GM12878 (cell line): ENCODE measurements at regions not wholly inside any gene's neighbourhood (a gene's known extent, or its start where the extent isn't known, plus 50 kb on each side); places are given as distances from the start of the nearest gene placed in this dataset.

ENCODE experiments used
- ATAC-seq: fragments of 200-7000 bp; cut with Tn5 transposase; 3 replicates; pipeline ENCODE4 v1.9.1; 2020; ENCODE audit warnings: mild to moderate bottlenecking, moderate library complexity
- BruUV-seq: library from RNA; stranded (reverse); fragments of 400-500 nt; replicated peaks from 2 replicates; lab custom pipeline; 2021; lab: Mats Ljungman, UMichigan
- CTCF ChIA-PET: fragments of 300-600 bp; sonication (Branson Sonifier 250); formaldehyde crosslinking; extraction: SDS; loops from one replicate; lab custom pipeline; 2021; ENCODE audit warnings: inconsistent platforms; lab: Yijun Ruan, JAX
- POLR2A ChIA-PET: fragments of 350-600 bp; formaldehyde crosslinking; extraction: SDS; loops from one replicate; lab custom pipeline; 2021; ENCODE audit warnings: inconsistent platforms; lab: Charles Lee
- RAD21 ChIA-PET: fragments of 300-600 bp; sonication (Branson Sonifier 250); formaldehyde crosslinking; loops from one replicate; lab custom pipeline; 2023; ENCODE audit warnings: antibody characterized with exemption; ENCODE audit not compliant: unreplicated experiment; lab: Charles Lee
- SMC1A ChIA-PET: fragments of 300-600 bp; sonication (Branson Sonifier 250); formaldehyde crosslinking; loops from one replicate; lab custom pipeline; 2023; ENCODE audit not compliant: unreplicated experiment, uncharacterized antibody; lab: Charles Lee
- DNase-seq: peaks from one replicate; pipeline ENCODE4 v3.0.0-alpha.2; 2011; ENCODE audit warnings: low read depth, low spot score
- FAIRE-seq: peaks from 3 replicates; lab custom pipeline; 2011; peaks lifted over from hg19 to GRCh38; lab: Jason Lieb, UNC
- H2AFZ ChIP-seq: 2 replicates; pipeline ENCODE4 v1.6.0; 2011; ENCODE audit warnings: low read depth, low read length, control low read depth; ENCODE audit not compliant: control insufficient read depth
- H3K27ac ChIP-seq: 2 replicates; pipeline ENCODE4 v1.5.1; 2011; ENCODE audit warnings: control low read depth; ENCODE audit not compliant: control insufficient read depth, insufficient read depth
- H3K27me3 ChIP-seq, 2 experiments: replicated peaks in 1 of 2; 2 replicates each; pipeline versions ENCODE4 v1.6.0 to v1.6.1; 2011; ENCODE audit warnings: low read length in 1 of 2; ENCODE audit not compliant: control insufficient read depth in 2 of 2, insufficient read depth in 2 of 2
- H3K36me3 ChIP-seq, 2 experiments: 2 replicates each; pipeline ENCODE4 v1.5.1; 2011; ENCODE audit warnings: low read length in 1 of 2; ENCODE audit not compliant: control insufficient read depth in 2 of 2, insufficient read depth in 2 of 2
- H3K4me1 ChIP-seq: 2 replicates; pipeline ENCODE4 v1.6.1; 2011; ENCODE audit warnings: mild to moderate bottlenecking, low read length, moderate library complexity, mixed read lengths; ENCODE audit not compliant: control insufficient read depth, insufficient read depth
- H3K4me2 ChIP-seq: 2 replicates; pipeline ENCODE4 v1.6.0; 2011; ENCODE audit warnings: control low read depth; ENCODE audit not compliant: control insufficient read depth, insufficient read depth
- H3K4me3 ChIP-seq: fragments of 200-600 bp; sonication (generic); 2 replicates; pipeline ENCODE4 v1.5.1; 2016
- H3K79me2 ChIP-seq: 2 replicates; pipeline ENCODE4 v1.6.0; 2011; ENCODE audit warnings: low read length; ENCODE audit not compliant: control insufficient read depth, insufficient read depth
- H3K9ac ChIP-seq: 2 replicates; pipeline ENCODE4 v1.8.0; 2011; ENCODE audit warnings: low read length, control low read depth, mixed read lengths; ENCODE audit not compliant: control insufficient read depth, insufficient read depth
- H3K9me3 ChIP-seq: replicated peaks from 3 replicates; pipeline ENCODE4 v1.5.1; 2011; ENCODE audit warnings: mild to moderate bottlenecking, low read length; ENCODE audit not compliant: control insufficient read depth, insufficient read depth
- H4K20me1 ChIP-seq: 2 replicates; pipeline ENCODE4 v1.6.0; 2011; ENCODE audit not compliant: control insufficient read depth, insufficient read depth
- BACH1 ChIP-seq: fragments of 450-650 bp; IDR thresholded peaks from 2 replicates; pipeline ENCODE4 v1.6.1; 2017; ENCODE audit warnings: mild to moderate bottlenecking, borderline replicate concordance
- BMI1 ChIP-seq: fragments of 450-650 bp; IDR thresholded peaks from 2 replicates; pipeline ENCODE4 v1.6.1; 2016; ENCODE audit warnings: mild to moderate bottlenecking, moderate library complexity, borderline replicate concordance
- KDM1A ChIP-seq: fragments of 200-600 bp; sonication (generic); IDR thresholded peaks from 2 replicates; pipeline ENCODE4 v1.6.1; 2016; ENCODE audit warnings: borderline replicate concordance
- KLF5 ChIP-seq: fragments of 450-650 bp; IDR thresholded peaks from 2 replicates; pipeline ENCODE4 v1.6.1; 2014; ENCODE audit warnings: mild to moderate bottlenecking; ENCODE audit not compliant: partially characterized antibody
- NR2C1 ChIP-seq: fragments of 450-650 bp; IDR thresholded peaks from 2 replicates; pipeline ENCODE4 v1.6.1; 2017; ENCODE audit warnings: antibody characterized with exemption, mild to moderate bottlenecking, moderate library complexity
- POLR2AphosphoS5 ChIP-seq: IDR thresholded peaks from 2 replicates; pipeline ENCODE4 v1.6.1; 2011; ENCODE audit warnings: mild to moderate bottlenecking, low read length, inconsistent platforms
- SIN3A ChIP-seq: IDR thresholded peaks from 2 replicates; pipeline ENCODE4 v1.6.1; 2012; ENCODE audit warnings: low read depth, low read length, improper control_type of control experiment
- STAT3 ChIP-seq: IDR thresholded peaks from 2 replicates; pipeline ENCODE4 v1.6.1; 2011; ENCODE audit warnings: low read depth, low read length, improper control_type of control experiment
- YY1 ChIP-seq: IDR thresholded peaks from 2 replicates; pipeline ENCODE4 v1.6.1; 2011; ENCODE audit warnings: low read depth, mild to moderate bottlenecking, low read length
- WGBS: methylation state at CpG from one replicate; pipeline ENCODE4 v1.1.6; 2016; ENCODE audit warnings: low lambda C conversion rate; ENCODE audit not compliant: insufficient replicate concordance, insufficient coverage; ENCODE audit errors: missing lambda C conversion rate; 5-methylcytosine and 5-hydroxymethylcytosine counted together
- in situ Hi-C: fragments of 300-500 bp; cut with MboI; formaldehyde crosslinking; loops from 9 replicates; pipeline ENCODE4 v1.14.3; 2018; ENCODE audit warnings: mixed read lengths
- intact Hi-C: fragments of 100-400 bp; cut with micrococcal nuclease; formaldehyde crosslinking; loops from one replicate; pipeline ENCODE4 v1.14.2; 2022; ENCODE audit not compliant: unreplicated experiment

DNA sequence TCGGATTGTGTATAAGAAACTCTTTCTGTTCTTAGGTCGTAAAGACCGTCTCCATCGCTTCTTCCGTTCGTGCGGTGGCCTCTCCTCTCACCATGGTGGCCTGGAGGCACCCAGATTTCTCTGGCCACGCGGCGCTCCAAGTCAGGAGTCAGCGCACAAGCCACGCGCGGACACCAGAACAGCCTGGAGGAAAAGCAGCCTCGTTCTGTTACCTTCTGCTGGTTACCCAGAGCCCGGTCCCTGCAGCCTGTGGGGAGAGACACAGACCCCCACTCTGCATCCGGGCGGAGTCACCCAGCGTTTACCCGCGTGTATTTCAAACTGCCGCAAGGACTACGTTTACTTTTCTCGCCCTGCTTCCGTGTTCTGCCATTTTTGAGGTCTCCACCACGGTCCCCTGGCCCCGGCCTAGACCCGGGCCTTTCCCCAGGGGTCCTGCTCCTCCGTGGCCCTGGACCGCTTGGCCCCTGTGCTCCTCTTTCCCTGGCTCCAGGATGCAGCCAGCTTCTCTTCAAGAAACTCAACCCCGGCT lies 776.1 kb downstream of the BRD1 start:
- H3K36me3 ChIP-seq = no peaks in the 10 kb centered on the region
- no peaks in the 10 kb centered on the region for H4K20me1 ChIP-seq
- CTCF ChIA-PET = no interaction called here
- peak overlapping the region; percentile 41 for H3K4me3 ChIP-seq
- RAD21 ChIA-PET = no interaction called here
- H3K9ac ChIP-seq = peak overlapping the region; percentile 52; the same call in 1 of the 2 replicates
- intact Hi-C loops = no loop called here
- H3K4me1 ChIP-seq = no peaks in the 10 kb centered on the region
- TF ChIP-seq BMI1 = no peak
- 0 out of 2 replicates have a peak, but pooled peaks have one; percentile 21 for TF ChIP-seq YY1
- H3K9me3 ChIP-seq = no peaks in the 10 kb centered on the region; the same call in 2 of the 3 replicates
- no peaks in the 10 kb centered on the region for H3K27me3 ChIP-seq
- WGBS = 62% methylated on average over 25 of the region's 31 CpGs
- BruUV-seq = no TSS peak
- no peak overlapping the region for H2AFZ ChIP-seq
- FAIRE-seq (no peak), ATAC-seq (no peak), DNase-seq (no peak)
- peak overlapping the region; percentile 2; the same call in 1 of the 2 replicates for H3K4me2 ChIP-seq
- H3K27ac ChIP-seq = no peak overlapping the region
- H3K79me2 ChIP-seq = no peaks in the 10 kb centered on the region
- SMC1A ChIA-PET = no interaction called here
- in situ Hi-C loops = loop anchor here (25.0 kb wide), 1 partner anchor 111 kb away; no protein-coding TSS in a partner anchor
- POLR2A ChIA-PET = no interaction called here

DNA sequence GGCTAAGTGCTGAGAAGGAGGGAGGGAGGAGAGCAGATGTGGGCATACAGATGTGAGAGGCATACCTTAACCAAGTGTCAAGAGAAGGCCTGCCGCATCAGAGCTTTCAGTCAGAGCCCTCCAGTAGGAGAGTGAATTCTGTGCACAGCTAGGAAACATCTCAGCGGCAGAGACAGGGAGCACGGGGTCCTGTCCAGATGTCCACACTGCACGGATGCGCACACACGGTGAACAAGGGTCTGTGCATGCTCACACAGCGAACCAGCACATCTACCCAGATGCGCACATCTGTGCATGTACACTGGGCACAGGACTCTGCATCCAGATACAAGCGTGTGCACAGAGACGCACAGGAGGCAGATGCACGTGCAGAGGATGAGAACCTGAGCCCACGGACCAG lies 778.0 kb downstream of the BRD1 start:
- DNase-seq (no peak), FAIRE-seq (no peak), ATAC-seq (no peak)
- Histone ChIP-seq H3K4me2 (no peak overlapping the region), H3K27me3 (no peaks in the 10 kb centered on the region), H2AFZ (no peak overlapping the region), H4K20me1 (no peaks in the 10 kb centered on the region), H3K9me3 (no peaks in the 10 kb centered on the region; the same call in 2 of the 3 replicates), H3K27ac (no peak overlapping the region), H3K9ac (no peak overlapping the region), H3K79me2 (no peaks in the 10 kb centered on the region), H3K36me3 (no peaks in the 10 kb centered on the region), H3K4me1 (no peaks in the 10 kb centered on the region), H3K4me3 (no peak overlapping the region)
- ChIA-PET CTCF (no interaction called here), POLR2A (no interaction called here), RAD21 (no interaction called here), SMC1A (no interaction called here)
- 27% methylated on average over 12 of the region's 12 CpGs for WGBS
- no TSS peak for BruUV-seq
- in situ Hi-C loops = loop anchor here (25.0 kb wide), 1 partner anchor 113 kb away; no protein-coding TSS in a partner anchor
- intact Hi-C loops = no loop called here
- TF ChIP-seq POLR2AphosphoS5 (no peak), STAT3 (no peak), BACH1 (no peak), SIN3A (no peak), KDM1A (no peak), KLF5 (no peak), NR2C1 (no peak)
